Natural killer cell (primary cell): ENCODE measurements at regions not wholly inside any gene's neighbourhood (a gene's known extent, or its start where the extent isn't known, plus 50 kb on each side); places are given as distances from the start of the nearest gene placed in this dataset.

ENCODE experiments used
- ATAC-seq, 3 donors: fragments of 150-1000 bp in 2 of 3; fragments of 200-7000 bp in 1 of 3; cut with Tn5 transposase; 1 replicate in 1 of 3; 2 replicates in 2 of 3; pipeline ENCODE4 v1.10.0; 2021; ENCODE audit warnings: mild to moderate bottlenecking in 2 of 3, moderate library complexity in 2 of 3
- DNase-seq, 2 donors: peaks; one replicate each; pipeline versions ENCODE4 v3.0.0 to v3.0.0-alpha.2; 2013 to 2021; ENCODE audit warnings: mixed read lengths in 1 of 2
- H3K27ac ChIP-seq: one replicate; pipeline ENCODE4 v1.5.1; 2013; ENCODE audit warnings: mild to moderate bottlenecking, low read length
- H3K27me3 ChIP-seq: one replicate; pipeline ENCODE4 v1.6.1; 2013; ENCODE audit warnings: low read length; ENCODE audit not compliant: control insufficient read depth, insufficient read depth
- H3K36me3 ChIP-seq: one replicate; pipeline ENCODE4 v1.6.1; 2013; ENCODE audit warnings: low read length; ENCODE audit not compliant: control insufficient read depth, insufficient read depth
- H3K4me1 ChIP-seq: one replicate; pipeline ENCODE4 v1.6.1; 2013; ENCODE audit warnings: low read length; ENCODE audit not compliant: control insufficient read depth, insufficient read depth
- H3K4me3 ChIP-seq: one replicate; pipeline ENCODE4 v1.5.1; 2013; ENCODE audit warnings: low read length
- H3K9me3 ChIP-seq: one replicate; pipeline ENCODE4 v1.6.1; 2013; ENCODE audit warnings: low read length; ENCODE audit not compliant: control insufficient read depth, insufficient read depth
- H3K27ac Mint-ChIP-seq, 2 donors: one replicate each; pipeline ENCODE4 v1.8.0; 2022; ENCODE audit warnings: mild to moderate bottlenecking in 2 of 2, mixed read lengths in 2 of 2, moderate library complexity in 1 of 2
- H3K27me3 Mint-ChIP-seq, 2 donors: one replicate each; pipeline ENCODE4 v1.8.0; 2022; ENCODE audit warnings: low read depth in 2 of 2, mixed read lengths in 2 of 2
- H3K36me3 Mint-ChIP-seq: one replicate; pipeline ENCODE4 v1.8.0; 2022; ENCODE audit warnings: mixed read lengths
- H3K4me1 Mint-ChIP-seq, 2 donors: one replicate each; pipeline ENCODE4 v1.8.0; 2022; ENCODE audit warnings: mixed read lengths in 2 of 2
- H3K4me3 Mint-ChIP-seq: one replicate; pipeline ENCODE4 v1.8.0; 2022; ENCODE audit warnings: mild to moderate bottlenecking, moderate library complexity, mixed read lengths
- H3K9me3 Mint-ChIP-seq, 2 donors: one replicate each; pipeline ENCODE4 v1.8.0; 2022; ENCODE audit warnings: mixed read lengths in 2 of 2
- CTCF ChIP-seq: fragments of 200-600 bp; IDR thresholded peaks from one replicate; pipeline ENCODE4 v1.8.0; 2022; ENCODE audit warnings: antibody characterized with exemption
- WGBS: methylation state at CpG from one replicate; pipeline ENCODE4 v1.1.7; 2013; ENCODE audit warnings: missing lambda C conversion rate; ENCODE audit not compliant: insufficient coverage; 5-methylcytosine and 5-hydroxymethylcytosine counted together
- intact Hi-C: fragments of 100-400 bp; cut with micrococcal nuclease; formaldehyde crosslinking; loops from one replicate; pipeline ENCODE4 v1.14.2; 2022

GRCh38 chr15:95401587-95401986 is 928.9 kb upstream of the NR2F2 start:
- TF ChIP-seq CTCF, result no peak
- DNase-seq (no peak), ATAC-seq (no peak)
- H3K27ac ChIP-seq, result no peak overlapping the region
- H3K36me3 ChIP-seq, result no peaks in the 10 kb centered on the region
- Mint-ChIP-seq H3K9me3 (no peaks in the 10 kb centered on the region), H3K4me3 (no peak overlapping the region), H3K4me1 (no peaks in the 10 kb centered on the region), H3K27ac (no peak overlapping the region), H3K36me3 (no peaks in the 10 kb centered on the region), H3K27me3 (peaks cover 6 to 24% of the 10 kb centered on the region in 2 donors)
- no peak overlapping the region for H3K4me3 ChIP-seq
- no CpG with 5 or more reads among the region's 1 CpG for WGBS
- H3K4me1 ChIP-seq, result no peaks in the 10 kb centered on the region
- intact Hi-C loops, result no loop called here
- no peaks in the 10 kb centered on the region for H3K27me3 ChIP-seq
- H3K9me3 ChIP-seq, result no peaks in the 10 kb centered on the region

GRCh38 chr15:95405447-95405846 is 925.1 kb upstream of the NR2F2 start:
- Histone ChIP-seq H3K4me3 (no peak overlapping the region), H3K9me3 (no peaks in the 10 kb centered on the region), H3K4me1 (peaks cover 8% of the 10 kb centered on the region), H3K27me3 (no peaks in the 10 kb centered on the region), H3K36me3 (no peaks in the 10 kb centered on the region), H3K27ac (no peak overlapping the region)
- Mint-ChIP-seq H3K27me3 (peaks cover 0 to 14% of the 10 kb centered on the region in 2 donors), H3K27ac (no peak overlapping the region), H3K4me3 (no peak overlapping the region), H3K4me1 (peaks cover 19 to 20% of the 10 kb centered on the region in 2 donors), H3K36me3 (no peaks in the 10 kb centered on the region), H3K9me3 (no peaks in the 10 kb centered on the region)
- intact Hi-C loops, result no loop called here
- DNase-seq (no peak), ATAC-seq (no peak)
- TF ChIP-seq CTCF, result no peak
- 90% methylated on average over 2 of the region's 3 CpGs for WGBS

- Histone ChIP-seq H3K27ac (no peak overlapping the region), H3K4me3 (no peak overlapping the region), H3K27me3 (no peaks in the 10 kb centered on the region), H3K4me1 (peaks cover 14% of the 10 kb centered on the region), H3K36me3 (no peaks in the 10 kb centered on the region), H3K9me3 (no peaks in the 10 kb centered on the region)
- no peak for DNase-seq
- TF ChIP-seq CTCF, result no peak
- H3K27me3 Mint-ChIP-seq, result peaks cover 0 to 11% of the 10 kb centered on the region in 2 donors
- H3K36me3 Mint-ChIP-seq, result no peaks in the 10 kb centered on the region
- no peak for ATAC-seq
- H3K4me1 Mint-ChIP-seq, result peaks cover 39% of the 10 kb centered on the region in 2 donors
- no peak overlapping the region for H3K27ac Mint-ChIP-seq
- no peaks in the 10 kb centered on the region for H3K9me3 Mint-ChIP-seq
- intact Hi-C loops, result no loop called here
- H3K4me3 Mint-ChIP-seq, result no peak overlapping the region
These were observed 923.0 kb upstream of the NR2F2 start for GRCh38 chr15:95407534-95407933.

GRCh38 chr15:95409211-95409610 is 921.3 kb upstream of the NR2F2 start:
- no peaks in the 10 kb centered on the region for H3K36me3 ChIP-seq
- no peak for DNase-seq
- no peaks in the 10 kb centered on the region for H3K27me3 Mint-ChIP-seq
- H3K4me1 Mint-ChIP-seq, result peaks cover 44 to 50% of the 10 kb centered on the region in 2 donors
- no peaks in the 10 kb centered on the region for H3K27me3 ChIP-seq
- H3K4me3 Mint-ChIP-seq, result peak overlapping the region; percentile 68
- H3K27ac Mint-ChIP-seq, result peak overlapping the region; percentile 68 to 78
- no peak overlapping the region for H3K4me3 ChIP-seq
- intact Hi-C loops, result no loop called here
- ATAC-seq, result no peak
- no peak for TF ChIP-seq CTCF
- no peak overlapping the region for H3K27ac ChIP-seq
- H3K4me1 ChIP-seq, result peaks cover 14% of the 10 kb centered on the region
- WGBS, result 32% methylated on average over 2 of the region's 2 CpGs
- no peaks in the 10 kb centered on the region for H3K9me3 Mint-ChIP-seq
- no peaks in the 10 kb centered on the region for H3K36me3 Mint-ChIP-seq
- no peaks in the 10 kb centered on the region for H3K9me3 ChIP-seq
